GM23338 (cell line): ENCODE measurements at regions not wholly inside any gene's neighbourhood (a gene's known extent, or its start where the extent isn't known, plus 50 kb on each side); places are given as distances from the start of the nearest gene placed in this dataset.

Experiments used
- ATAC-seq: fragments of 200-7000 bp; cut with Tn5 transposase; 3 replicates; pipeline ENCODE4 v1.9.1; 2020
- DNase-seq: peaks from one replicate; pipeline ENCODE4 v3.0.0-alpha.2; 2015; ENCODE audit warnings: low spot score
- H2AFZ ChIP-seq: fragments of 200-600 bp; sonication (generic); 2 replicates; pipeline ENCODE4 v1.8.0; 2016; ENCODE audit warnings: antibody characterized with exemption, mild to moderate bottlenecking, moderate library complexity
- H3F3A ChIP-seq: fragments of 200-600 bp; sonication (generic); replicated peaks from 2 replicates; pipeline ENCODE4 v1.8.0; 2017; ENCODE audit warnings: antibody characterized with exemption, mixed run types, low read depth
- H3K27ac ChIP-seq: fragments of 200-600 bp; sonication (generic); 2 replicates; pipeline ENCODE4 v1.6.1; 2016; ENCODE audit warnings: low read depth
- H3K27me3 ChIP-seq: fragments of 200-600 bp; sonication (generic); 2 replicates; pipeline ENCODE4 v1.8.0; 2016; ENCODE audit warnings: mild to moderate bottlenecking, mixed run types, moderate library complexity; ENCODE audit not compliant: insufficient read depth
- H3K36me3 ChIP-seq: fragments of 200-600 bp; sonication (generic); 2 replicates; pipeline ENCODE4 v1.8.0; 2016; ENCODE audit warnings: mild to moderate bottlenecking; ENCODE audit not compliant: insufficient read depth
- H3K4me1 ChIP-seq: fragments of 200-600 bp; sonication (generic); 2 replicates; pipeline ENCODE4 v1.8.0; 2016; ENCODE audit warnings: mild to moderate bottlenecking, moderate library complexity; ENCODE audit not compliant: insufficient read depth
- H3K4me2 ChIP-seq: fragments of 200-600 bp; sonication (generic); 2 replicates; pipeline ENCODE4 v1.7.1; 2017; ENCODE audit warnings: mixed run types
- H3K4me3 ChIP-seq: fragments of 200-600 bp; sonication (generic); 2 replicates; pipeline ENCODE4 v1.6.1; 2016; ENCODE audit warnings: mixed run types
- H3K79me2 ChIP-seq: fragments of 200-600 bp; sonication (generic); replicated peaks from 2 replicates; pipeline ENCODE4 v1.8.0; 2017; ENCODE audit warnings: mild to moderate bottlenecking; ENCODE audit not compliant: insufficient read depth
- H3K9me2 ChIP-seq: fragments of 200-600 bp; sonication (generic); 2 replicates; pipeline ENCODE4 v1.8.0; 2017; ENCODE audit not compliant: insufficient read depth
- H4K20me1 ChIP-seq: fragments of 200-600 bp; sonication (generic); replicated peaks from 2 replicates; pipeline ENCODE4 v1.8.0; 2017; ENCODE audit warnings: mild to moderate bottlenecking; ENCODE audit not compliant: insufficient read depth
- H3K27ac Mint-ChIP-seq: 2 replicates; pipeline ENCODE4 v1.8.0; 2020; ENCODE audit warnings: inconsistent platforms, mild to moderate bottlenecking, moderate library complexity, mixed read lengths
- H3K27me3 Mint-ChIP-seq: 3 replicates; pipeline ENCODE4 v1.8.0; 2022; ENCODE audit warnings: low read depth, mild to moderate bottlenecking, moderate library complexity, mixed read lengths, inconsistent platforms; ENCODE audit not compliant: insufficient read depth, poor library complexity
- H3K36me3 Mint-ChIP-seq: 3 replicates; pipeline ENCODE4 v1.8.0; 2021; ENCODE audit warnings: low read depth, mild to moderate bottlenecking, inconsistent platforms, moderate library complexity, mixed read lengths
- H3K4me1 Mint-ChIP-seq: 3 replicates; pipeline ENCODE4 v1.8.0; 2020; ENCODE audit warnings: mild to moderate bottlenecking, inconsistent platforms, mixed read lengths
- H3K4me3 Mint-ChIP-seq: 3 replicates; pipeline ENCODE4 v1.8.0; 2021; ENCODE audit warnings: moderate library complexity, mild to moderate bottlenecking, inconsistent platforms, mixed read lengths
- H3K9me3 Mint-ChIP-seq: 3 replicates; pipeline ENCODE4 v1.8.0; 2020; ENCODE audit warnings: moderate library complexity, mild to moderate bottlenecking, inconsistent platforms, mixed read lengths
- CREB1 ChIP-seq: fragments of 250-450 bp; sonication (Bioruptor Pico); IDR thresholded peaks from 2 replicates; pipeline ENCODE4 v1.5.0; 2020; ENCODE audit warnings: low read depth, mild to moderate bottlenecking, moderate library complexity
- CTCF ChIP-seq, 2 experiments: fragments of 200-600 bp in 1 of 2; sonication (generic) in 1 of 2; conservative IDR thresholded peaks; 2 replicates each; pipeline versions ENCODE4 v1.5.1 to v1.6.1; 2016 to 2017; ENCODE audit warnings: antibody characterized with exemption in 2 of 2, low read depth in 2 of 2, mild to moderate bottlenecking in 2 of 2, moderate library complexity in 1 of 2
- ETS1 ChIP-seq: IDR thresholded peaks from 2 replicates; pipeline ENCODE4 v1.6.1; 2016; ENCODE audit warnings: antibody characterized with exemption
- EZH2 ChIP-seq: fragments of 200-600 bp; sonication (generic); IDR thresholded peaks from one replicate; pipeline ENCODE4 v1.8.0; 2017; ENCODE audit warnings: antibody characterized with exemption, mild to moderate bottlenecking, low read depth; ENCODE audit not compliant: unreplicated experiment
- EZH2phosphoT487 ChIP-seq: fragments of 200-600 bp; sonication (generic); IDR thresholded peaks from one replicate; pipeline ENCODE4 v1.8.1; 2018; ENCODE audit warnings: antibody characterized with exemption; ENCODE audit not compliant: unreplicated experiment
- JUNB ChIP-seq: IDR thresholded peaks from one replicate; pipeline ENCODE4 v1.6.1; 2016; ENCODE audit warnings: antibody characterized with exemption; ENCODE audit not compliant: unreplicated experiment
- NANOG ChIP-seq: IDR thresholded peaks from 2 replicates; pipeline ENCODE4 v1.6.1; 2016; ENCODE audit warnings: antibody characterized with exemption, borderline replicate concordance
- POLR2AphosphoS5 ChIP-seq: IDR thresholded peaks from 2 replicates; pipeline ENCODE4 v1.6.1; 2016; ENCODE audit warnings: antibody characterized with exemption, low read depth
- REST ChIP-seq: IDR thresholded peaks from one replicate; pipeline ENCODE4 v1.6.1; 2018; ENCODE audit warnings: antibody characterized with exemption; ENCODE audit not compliant: unreplicated experiment
- STAT1 ChIP-seq: IDR thresholded peaks from one replicate; pipeline ENCODE4 v1.6.1; 2016; ENCODE audit warnings: antibody characterized with exemption; ENCODE audit not compliant: unreplicated experiment
- ZNF114 ChIP-seq: fragments of 250-450 bp; sonication (Bioruptor Pico); IDR thresholded peaks from 2 replicates; pipeline ENCODE4 v1.5.0; 2020; ENCODE audit warnings: mild to moderate bottlenecking, moderate library complexity
- ZNF331 ChIP-seq: fragments of 250-450 bp; sonication (Bioruptor Pico); IDR thresholded peaks from 2 replicates; pipeline ENCODE4 v1.5.0; 2020; ENCODE audit warnings: low read depth, mild to moderate bottlenecking, moderate library complexity
- ZNF462 ChIP-seq: fragments of 250-450 bp; sonication (Bioruptor Pico); IDR thresholded peaks from 2 replicates; pipeline ENCODE4 v1.5.0; 2020; ENCODE audit warnings: mild to moderate bottlenecking, moderate library complexity

DNA sequence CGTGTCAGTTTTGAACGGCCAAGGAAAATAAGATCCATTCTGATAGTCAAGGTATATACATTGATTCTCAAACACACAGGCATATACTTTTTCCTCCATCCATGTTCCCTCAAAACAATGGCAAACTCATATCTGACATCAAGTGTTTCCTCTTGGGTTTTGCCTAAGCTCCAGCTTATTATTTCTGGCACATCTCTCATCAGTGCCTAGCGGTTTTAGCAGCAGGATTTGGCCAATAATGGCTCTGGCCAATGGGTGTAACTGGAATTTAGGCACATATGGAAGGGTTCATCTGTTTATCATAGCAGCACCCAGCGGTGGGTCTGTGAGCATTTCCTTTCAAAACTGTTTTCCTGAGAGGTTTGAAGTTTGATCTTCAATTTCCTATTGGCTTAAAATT, 161.6 kb upstream of the TLL1 start:
- H3K9me3 Mint-ChIP-seq = no peaks in the 10 kb centered on the region; the same call in 2 of the 3 replicates
- no peaks in the 10 kb centered on the region for H3K9me2 ChIP-seq
- 0 out of 2 replicates have a peak overlapping the region, but pooled peaks have one; percentile 30 for H2AFZ ChIP-seq
- no peak overlapping the region for H3K27ac ChIP-seq
- TF ChIP-seq EZH2 = no peak
- no peak for TF ChIP-seq NANOG
- TF ChIP-seq CTCF (conservative IDR thresholded peaks at IDR 0.05; ENCODE audit: low read depth in 2 of 2) = no peak
- no peak for TF ChIP-seq JUNB
- no peak for TF ChIP-seq ZNF331 (CRISPR knock-in tag)
- no peak for TF ChIP-seq CREB1 (CRISPR knock-in tag)
- TF ChIP-seq POLR2AphosphoS5 = no peak
- no peak for TF ChIP-seq ZNF114 (CRISPR knock-in tag)
- no peak for TF ChIP-seq EZH2phosphoT487
- no peak for TF ChIP-seq ZNF462 (CRISPR knock-in tag)
- no peak for TF ChIP-seq REST
- TF ChIP-seq ETS1 = no peak
- TF ChIP-seq STAT1 = no peak
- H3K36me3 ChIP-seq = no peaks in the 10 kb centered on the region
- H3K27me3 Mint-ChIP-seq = peaks cover 3% of the 10 kb centered on the region
- no peak overlapping the region for H3K4me3 ChIP-seq
- no peak for ATAC-seq
- no peak for DNase-seq
- H3K4me2 ChIP-seq = no peak overlapping the region
- no peaks in the 10 kb centered on the region for H3K4me1 ChIP-seq
- H4K20me1 ChIP-seq = no peaks in the 10 kb centered on the region
- H3K27ac Mint-ChIP-seq = no peak overlapping the region
- H3F3A ChIP-seq = no peaks in the 10 kb centered on the region
- H3K27me3 ChIP-seq = no peaks in the 10 kb centered on the region
- peaks cover 26% of the 10 kb centered on the region; the same call in 2 of the 3 replicates for H3K4me1 Mint-ChIP-seq
- H3K79me2 ChIP-seq = no peaks in the 10 kb centered on the region
- H3K36me3 Mint-ChIP-seq = 0 out of 3 replicates have a peak, but pooled peaks cover 3% of the 10 kb centered on the region
- no peak overlapping the region for H3K4me3 Mint-ChIP-seq
